ENCODE measurements at regions not wholly inside any gene's neighbourhood (a gene's known extent, or its start where the extent isn't known, plus 50 kb on each side); places are given as distances from the start of the nearest gene placed in this dataset.

- TF ChIP-seq CTCF (IDR thresholded peaks at IDR 0.05) (no peak), RAD21 (IDR thresholded peaks at IDR 0.05; ENCODE audit: low read length) (no peak), MAX (IDR thresholded peaks at IDR 0.05; ENCODE audit: low read depth) (no peak), EZH2phosphoT487 (IDR thresholded peaks at IDR 0.05; ENCODE audit: borderline replicate concordance, low read depth) (no peak), TAF1 (IDR thresholded peaks at IDR 0.05; ENCODE audit: borderline replicate concordance, low read depth, low read length) (no peak), GABPA (IDR thresholded peaks at IDR 0.05; ENCODE audit: low read depth) (no peak), PBX3 (IDR thresholded peaks at IDR 0.05) (no peak), POLR2AphosphoS5 (IDR thresholded peaks at IDR 0.05; ENCODE audit: low read depth, low read length) (no peak), MEF2A (IDR thresholded peaks at IDR 0.05; ENCODE audit: borderline replicate concordance, low read depth) (no peak), EP300 (IDR thresholded peaks at IDR 0.05; ENCODE audit: borderline replicate concordance in 1 of 2, low read depth in 1 of 2, low read length in 1 of 2) (no peak), FOXM1 (IDR thresholded peaks at IDR 0.05; ENCODE audit: low read depth) (no peak)
Observed at GRCh38 chr5:68521776-68522175, 306.2 kb downstream of the PIK3R1 start.
